Lower leg skin (tissue), 3 donors: ENCODE measurements at regions not wholly inside any gene's neighbourhood (a gene's known extent, or its start where the extent isn't known, plus 50 kb on each side); places are given as distances from the start of the nearest gene placed in this dataset.

Experiments
- CTCF ChIP-seq, 3 donors: fragments of 450-650 bp; IDR thresholded peaks; one replicate each; pipeline ENCODE4 v1.5.1; 2016; ENCODE audit warnings: antibody characterized with exemption in 3 of 3, mild to moderate bottlenecking in 3 of 3, moderate library complexity in 2 of 3
- POLR2A ChIP-seq, 2 donors: fragments of 450-650 bp; IDR thresholded peaks; one replicate each; pipeline ENCODE4 v1.6.1; 2016 to 2017; ENCODE audit warnings: antibody characterized with exemption in 2 of 2, mild to moderate bottlenecking in 1 of 2, moderate library complexity in 1 of 2

- TF ChIP-seq CTCF (IDR thresholded peaks at IDR 0.05) (no peak), POLR2A (IDR thresholded peaks at IDR 0.05) (no peak)
These were observed 392.9 kb upstream of the CELF4 start for GRCh38 chr18:37958499-37958898.
